ENCODE measurements at regions not wholly inside any gene's neighbourhood (a gene's known extent, or its start where the extent isn't known, plus 50 kb on each side); places are given as distances from the start of the nearest gene placed in this dataset.

GRCh38 chr21:25331286-25331685 lies 276.0 kb downstream of the MRPL39 start (continued):
- TF ChIP-seq CHD7 (IDR thresholded peaks at IDR 0.05; ENCODE audit: insufficient replicate concordance, low read length), result no peak
